Fibroblast of lung (primary cell): ENCODE measurements at regions not wholly inside any gene's neighbourhood (a gene's known extent, or its start where the extent isn't known, plus 50 kb on each side); places are given as distances from the start of the nearest gene placed in this dataset.
A peak's percentile ranks its signal among the peaks of the same experiment; 100 is the strongest.

Experiments
- DNase-seq, 2 donors: peaks; one replicate each; pipeline versions ENCODE4 v3.0.0 to v3.0.0-alpha.2; 2010; ENCODE audit warnings: low read depth in 2 of 2
- H2AFZ ChIP-seq: 2 replicates; pipeline ENCODE4 v1.5.1; 2012; ENCODE audit warnings: low read length, control low read depth, inconsistent platforms
- H3K27ac ChIP-seq: 2 replicates; pipeline ENCODE4 v1.5.1; 2011; ENCODE audit warnings: low read length, control low read depth; ENCODE audit not compliant: insufficient read depth
- H3K27me3 ChIP-seq: 2 replicates; pipeline ENCODE4 v1.5.1; 2011; ENCODE audit warnings: mild to moderate bottlenecking, low read length; ENCODE audit not compliant: control insufficient read depth, insufficient read depth
- H3K36me3 ChIP-seq: 2 replicates; pipeline ENCODE4 v1.5.1; 2011; ENCODE audit warnings: low read length; ENCODE audit not compliant: control insufficient read depth, insufficient read depth
- H3K4me1 ChIP-seq: 2 replicates; pipeline ENCODE4 v1.5.1; 2011; ENCODE audit warnings: low read length; ENCODE audit not compliant: control insufficient read depth, insufficient read depth; ENCODE audit errors: extremely low read depth
- H3K4me2 ChIP-seq: 2 replicates; pipeline ENCODE4 v1.5.1; 2011; ENCODE audit warnings: low read length, control low read depth; ENCODE audit not compliant: insufficient read depth; ENCODE audit errors: extremely low read depth
- H3K4me3 ChIP-seq, 4 experiments: fragments of 200-600 bp in 1 of 4; sonication (generic) in 1 of 4; replicated peaks in 1 of 4; 2 replicates each; pipeline ENCODE4 v1.5.1; 2011 to 2016; ENCODE audit warnings: low read length in 4 of 4, low read depth in 3 of 4, mild to moderate bottlenecking in 3 of 4, control low read depth in 2 of 4, inconsistent platforms in 1 of 4, mixed read lengths in 1 of 4; ENCODE audit not compliant: insufficient read depth in 1 of 4; ENCODE audit errors: control extremely low read depth in 1 of 4
- H3K79me2 ChIP-seq: 2 replicates; pipeline ENCODE4 v1.5.1; 2012; ENCODE audit warnings: mild to moderate bottlenecking, low read length, inconsistent platforms; ENCODE audit not compliant: control insufficient read depth, insufficient read depth
- H3K9ac ChIP-seq: 2 replicates; pipeline ENCODE4 v1.5.1; 2011; ENCODE audit warnings: mild to moderate bottlenecking, low read length, control low read depth; ENCODE audit not compliant: insufficient read depth
- H3K9me3 ChIP-seq: 2 replicates; pipeline ENCODE4 v1.5.1; 2012; ENCODE audit warnings: low read depth, low read length; ENCODE audit not compliant: control insufficient read depth, insufficient read depth
- H4K20me1 ChIP-seq: 2 replicates; pipeline ENCODE4 v1.5.1; 2011; ENCODE audit warnings: low read length; ENCODE audit not compliant: control insufficient read depth, insufficient read depth; ENCODE audit errors: extremely low read depth
- EZH2 ChIP-seq: IDR thresholded peaks from 2 replicates; pipeline ENCODE4 v1.5.1; 2012; ENCODE audit warnings: low read length, control low read depth, mild to moderate bottlenecking; ENCODE audit errors: missing control alignments
- TF ChIP-seq, protein P1 (sequence below), 2 donors: IDR thresholded peaks in 1 of 2; conservative IDR thresholded peaks in 1 of 2; 1 replicate in 1 of 2; 2 replicates in 1 of 2; pipeline ENCODE4 v1.5.1; 2011 to 2012; ENCODE audit warnings: low read length in 2 of 2, control low read depth in 1 of 2, inconsistent platforms in 1 of 2, low read depth in 1 of 2, mild to moderate bottlenecking in 1 of 2

DNA sequence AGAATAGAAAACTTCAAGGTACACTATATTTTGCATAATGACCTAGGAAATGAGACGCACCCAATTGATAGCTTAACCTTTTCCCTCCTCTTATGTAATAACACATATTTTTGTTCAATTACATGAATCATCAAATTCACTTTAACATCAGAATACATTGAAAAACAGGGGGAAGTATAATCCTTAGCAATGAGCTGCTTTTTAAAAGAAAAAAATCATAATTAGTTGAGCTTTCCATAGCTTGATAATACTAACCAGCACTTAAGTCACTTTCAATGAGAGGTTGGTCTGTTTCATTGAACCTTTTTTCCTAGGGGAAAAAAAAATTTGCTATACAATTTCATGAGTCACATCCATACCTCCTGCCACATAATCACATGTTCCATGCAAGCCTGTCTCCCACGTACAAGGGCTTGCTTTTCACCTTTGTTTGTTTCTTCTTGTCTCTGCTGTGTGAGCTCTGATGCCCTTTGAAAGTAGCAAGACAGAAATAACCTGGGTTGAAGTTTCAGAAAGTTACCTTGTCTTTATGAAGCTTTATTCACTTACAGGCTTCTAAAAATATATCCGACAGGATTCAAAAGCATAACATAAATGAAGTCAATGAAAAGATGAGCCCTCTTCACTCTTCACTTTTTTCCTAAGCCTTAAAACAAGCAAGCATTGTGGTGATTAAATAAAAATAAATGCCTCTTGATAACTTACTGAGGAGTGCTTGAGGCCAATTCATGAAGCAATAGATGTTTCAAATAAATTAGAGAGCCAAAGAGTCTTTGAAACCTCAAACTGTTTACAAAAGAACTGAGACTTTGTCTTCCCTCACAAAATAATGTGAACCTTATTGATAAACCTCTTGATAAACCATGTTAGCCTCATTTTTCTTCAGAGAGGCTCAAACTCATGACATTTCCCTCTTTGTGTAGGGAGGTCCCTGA is 108.5 kb downstream of the FEM1C start:
- Histone ChIP-seq H3K27ac (no peak overlapping the region), H3K4me3 (no peak overlapping the region), H3K27me3 (no peaks in the 10 kb centered on the region), H3K4me1 (peaks cover 3% of the 10 kb centered on the region), H3K79me2 (no peaks in the 10 kb centered on the region), H3K4me2 (no peak overlapping the region), H3K9me3 (no peaks in the 10 kb centered on the region), H4K20me1 (no peaks in the 10 kb centered on the region), H2AFZ (no peak overlapping the region), H3K36me3 (no peaks in the 10 kb centered on the region), H3K9ac (no peak overlapping the region)
- peak in 1 of 2 donors; percentile 43 for DNase-seq
- TF ChIP-seq, protein P1, sequence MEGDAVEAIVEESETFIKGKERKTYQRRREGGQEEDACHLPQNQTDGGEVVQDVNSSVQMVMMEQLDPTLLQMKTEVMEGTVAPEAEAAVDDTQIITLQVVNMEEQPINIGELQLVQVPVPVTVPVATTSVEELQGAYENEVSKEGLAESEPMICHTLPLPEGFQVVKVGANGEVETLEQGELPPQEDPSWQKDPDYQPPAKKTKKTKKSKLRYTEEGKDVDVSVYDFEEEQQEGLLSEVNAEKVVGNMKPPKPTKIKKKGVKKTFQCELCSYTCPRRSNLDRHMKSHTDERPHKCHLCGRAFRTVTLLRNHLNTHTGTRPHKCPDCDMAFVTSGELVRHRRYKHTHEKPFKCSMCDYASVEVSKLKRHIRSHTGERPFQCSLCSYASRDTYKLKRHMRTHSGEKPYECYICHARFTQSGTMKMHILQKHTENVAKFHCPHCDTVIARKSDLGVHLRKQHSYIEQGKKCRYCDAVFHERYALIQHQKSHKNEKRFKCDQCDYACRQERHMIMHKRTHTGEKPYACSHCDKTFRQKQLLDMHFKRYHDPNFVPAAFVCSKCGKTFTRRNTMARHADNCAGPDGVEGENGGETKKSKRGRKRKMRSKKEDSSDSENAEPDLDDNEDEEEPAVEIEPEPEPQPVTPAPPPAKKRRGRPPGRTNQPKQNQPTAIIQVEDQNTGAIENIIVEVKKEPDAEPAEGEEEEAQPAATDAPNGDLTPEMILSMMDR (conservative IDR thresholded peaks at IDR 0.05 in 1 of 2, IDR thresholded peaks at IDR 0.05 in 1 of 2; ENCODE audit: low read depth in 1 of 2, low read length in 2 of 2) = no peak
- TF ChIP-seq EZH2 = no peak

DNA sequence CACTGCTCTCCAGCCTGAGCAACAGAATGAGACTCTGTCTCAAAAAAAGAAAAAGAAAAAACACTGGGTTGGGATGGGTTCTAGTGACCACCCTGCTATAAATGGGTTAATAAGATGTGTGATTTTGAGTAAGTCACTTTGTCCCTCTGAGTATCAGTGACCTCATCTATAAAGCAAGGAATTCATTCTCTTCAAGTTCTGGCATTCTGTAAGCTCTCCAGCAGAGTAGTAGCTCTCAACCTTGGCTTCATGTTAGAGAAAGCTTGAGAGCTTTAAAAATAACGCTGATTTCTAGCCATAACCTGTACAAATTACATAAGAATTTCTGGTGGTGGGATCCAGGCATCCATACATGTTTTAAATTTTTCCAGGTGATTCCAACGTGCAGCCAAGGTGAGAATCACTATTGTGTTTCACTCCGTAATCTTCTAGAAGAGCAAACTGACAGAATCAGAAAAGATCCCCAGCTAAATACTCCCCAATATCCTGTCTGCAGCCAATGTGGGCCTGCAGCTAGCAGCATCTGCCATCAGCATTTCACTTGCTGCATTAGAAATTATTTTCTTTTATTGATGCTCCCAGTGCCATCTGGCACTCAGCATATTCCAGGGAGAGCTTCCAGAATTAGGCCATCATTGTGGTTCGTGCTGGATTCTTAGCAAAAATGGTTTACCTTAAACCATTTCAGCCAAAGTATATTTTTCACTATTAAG is 109.4 kb downstream of the FEM1C start:
- Histone ChIP-seq H3K4me3 (no peak overlapping the region), H3K4me1 (peaks cover 3% of the 10 kb centered on the region), H3K27ac (no peak overlapping the region), H4K20me1 (no peaks in the 10 kb centered on the region), H3K79me2 (no peaks in the 10 kb centered on the region), H3K9ac (no peak overlapping the region), H3K4me2 (no peak overlapping the region), H2AFZ (no peak overlapping the region), H3K9me3 (no peaks in the 10 kb centered on the region), H3K36me3 (no peaks in the 10 kb centered on the region), H3K27me3 (no peaks in the 10 kb centered on the region)
- no peak for DNase-seq
- no peak for TF ChIP-seq EZH2
- TF ChIP-seq, protein P1 (conservative IDR thresholded peaks at IDR 0.05 in 1 of 2, IDR thresholded peaks at IDR 0.05 in 1 of 2; ENCODE audit: low read depth in 1 of 2, low read length in 2 of 2) = no peak

DNA sequence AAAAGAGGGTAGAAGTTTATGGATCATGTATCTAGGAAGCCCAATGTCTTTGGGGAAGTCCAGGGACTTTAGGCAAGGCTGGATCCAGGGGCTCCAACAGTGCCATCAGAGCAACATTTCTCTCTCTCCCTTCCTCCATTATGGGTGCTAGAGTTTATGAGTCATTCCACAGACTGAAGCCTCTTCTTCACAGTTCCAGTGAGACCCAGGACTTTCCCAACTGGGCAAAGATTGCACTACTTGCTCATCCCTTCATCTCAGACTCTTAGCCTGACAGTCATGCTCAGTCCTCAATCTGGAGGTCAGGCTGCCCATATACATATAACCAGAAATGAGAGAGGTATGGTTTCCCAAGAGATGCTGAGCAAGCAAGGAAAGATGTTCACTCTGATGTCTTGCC is 110.7 kb downstream of the FEM1C start:
- Histone ChIP-seq H3K79me2 (no peaks in the 10 kb centered on the region), H3K36me3 (no peaks in the 10 kb centered on the region), H4K20me1 (no peaks in the 10 kb centered on the region), H3K9me3 (no peaks in the 10 kb centered on the region), H3K4me1 (peaks cover 3% of the 10 kb centered on the region), H2AFZ (no peak overlapping the region), H3K9ac (no peak overlapping the region), H3K4me2 (no peak overlapping the region), H3K27me3 (no peaks in the 10 kb centered on the region), H3K4me3 (no peak overlapping the region), H3K27ac (no peak overlapping the region)
- no peak for DNase-seq
- TF ChIP-seq, protein P1 (conservative IDR thresholded peaks at IDR 0.05 in 1 of 2, IDR thresholded peaks at IDR 0.05 in 1 of 2; ENCODE audit: low read depth in 1 of 2, low read length in 2 of 2) = no peak
- no peak for TF ChIP-seq EZH2
